Sigmoid colon (tissue), 4 donors: ENCODE measurements at regions not wholly inside any gene's neighbourhood (a gene's known extent, or its start where the extent isn't known, plus 50 kb on each side); places are given as distances from the start of the nearest gene placed in this dataset.

ENCODE experiments used
- POLR2A ChIP-seq, 2 donors: fragments of 450-650 bp; IDR thresholded peaks; one replicate each; pipeline ENCODE4 v1.6.1; 2016; ENCODE audit warnings: antibody characterized with exemption in 2 of 2, mild to moderate bottlenecking in 2 of 2, moderate library complexity in 2 of 2
- POLR2AphosphoS5 ChIP-seq, 4 donors: sonication (generic); formaldehyde crosslinking; IDR thresholded peaks; one replicate each; pipeline ENCODE4 v1.6.1; 2017; ENCODE audit warnings: antibody characterized with exemption in 4 of 4
- TF ChIP-seq, protein P1 (sequence below), 4 experiments: fragments of 450-650 bp in 3 of 4; fragments of 200-600 bp in 1 of 4; IDR thresholded peaks; one replicate each; pipeline ENCODE4 v1.5.1; 2016 to 2019; ENCODE audit warnings: antibody characterized with exemption in 4 of 4, mild to moderate bottlenecking in 3 of 4, moderate library complexity in 2 of 4

DNA sequence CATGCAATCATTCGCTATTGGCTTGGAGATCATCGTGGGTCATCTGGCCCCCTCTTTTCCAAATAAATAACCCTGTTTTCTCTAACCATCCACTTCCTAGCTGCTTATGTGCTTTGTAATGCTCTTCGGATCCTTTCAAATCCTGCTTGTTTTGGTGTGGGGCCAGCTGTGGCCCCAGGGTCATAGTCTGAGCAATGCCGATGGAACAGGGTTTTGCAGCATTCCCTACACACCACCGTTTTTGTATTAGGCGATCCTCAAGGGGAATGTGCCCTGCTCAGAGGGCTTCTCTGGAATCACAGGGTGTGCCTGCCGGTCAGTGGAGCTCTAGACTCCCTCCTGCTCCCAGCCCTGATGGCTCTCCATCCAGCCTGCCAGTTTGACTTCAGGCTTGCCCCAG lies 78.1 kb upstream of the NRXN3 start:
- TF ChIP-seq POLR2AphosphoS5 (IDR thresholded peaks at IDR 0.05) = no peak
- no peak for TF ChIP-seq POLR2A (IDR thresholded peaks at IDR 0.05)
- TF ChIP-seq, protein P1, sequence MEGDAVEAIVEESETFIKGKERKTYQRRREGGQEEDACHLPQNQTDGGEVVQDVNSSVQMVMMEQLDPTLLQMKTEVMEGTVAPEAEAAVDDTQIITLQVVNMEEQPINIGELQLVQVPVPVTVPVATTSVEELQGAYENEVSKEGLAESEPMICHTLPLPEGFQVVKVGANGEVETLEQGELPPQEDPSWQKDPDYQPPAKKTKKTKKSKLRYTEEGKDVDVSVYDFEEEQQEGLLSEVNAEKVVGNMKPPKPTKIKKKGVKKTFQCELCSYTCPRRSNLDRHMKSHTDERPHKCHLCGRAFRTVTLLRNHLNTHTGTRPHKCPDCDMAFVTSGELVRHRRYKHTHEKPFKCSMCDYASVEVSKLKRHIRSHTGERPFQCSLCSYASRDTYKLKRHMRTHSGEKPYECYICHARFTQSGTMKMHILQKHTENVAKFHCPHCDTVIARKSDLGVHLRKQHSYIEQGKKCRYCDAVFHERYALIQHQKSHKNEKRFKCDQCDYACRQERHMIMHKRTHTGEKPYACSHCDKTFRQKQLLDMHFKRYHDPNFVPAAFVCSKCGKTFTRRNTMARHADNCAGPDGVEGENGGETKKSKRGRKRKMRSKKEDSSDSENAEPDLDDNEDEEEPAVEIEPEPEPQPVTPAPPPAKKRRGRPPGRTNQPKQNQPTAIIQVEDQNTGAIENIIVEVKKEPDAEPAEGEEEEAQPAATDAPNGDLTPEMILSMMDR (IDR thresholded peaks at IDR 0.05) = no peak
